Left lung (tissue), 4 donors: ENCODE measurements at regions not wholly inside any gene's neighbourhood (a gene's known extent, or its start where the extent isn't known, plus 50 kb on each side); places are given as distances from the start of the nearest gene placed in this dataset.

ENCODE experiments used
- ATAC-seq: fragments of 200-7000 bp; cut with Tn5 transposase; one replicate; pipeline ENCODE4 v1.9.1; 2020; ENCODE audit warnings: moderate library complexity
- DNase-seq, 4 donors: peaks; one replicate each; pipeline ENCODE4 v3.0.0-alpha.2; 2013 to 2020
- H3K27ac ChIP-seq, 2 donors: fragments of 200-600 bp; sonication (generic) in 1 of 2; one replicate each; pipeline versions ENCODE4 v1.5.0 to v1.8.0; 2020 to 2021
- H3K27me3 ChIP-seq, 2 donors: fragments of 200-600 bp; sonication (generic) in 1 of 2; one replicate each; pipeline versions ENCODE4 v1.5.0 to v1.8.0; 2020 to 2021
- H3K36me3 ChIP-seq, 2 donors: fragments of 200-600 bp; sonication (generic) in 1 of 2; one replicate each; pipeline versions ENCODE4 v1.5.0 to v1.8.0; 2020 to 2021
- H3K4me1 ChIP-seq, 2 donors: fragments of 200-600 bp; one replicate each; pipeline ENCODE4 v1.8.0; 2021
- H3K4me3 ChIP-seq, 2 donors: fragments of 200-600 bp; sonication (generic) in 1 of 2; one replicate each; pipeline versions ENCODE4 v1.5.0 to v1.8.0; 2020 to 2021; ENCODE audit warnings: mild to moderate bottlenecking in 1 of 2
- H3K9me3 ChIP-seq, 2 donors: fragments of 200-600 bp; sonication (generic) in 1 of 2; one replicate each; pipeline versions ENCODE4 v1.5.0 to v1.8.0; 2020 to 2021
- CTCF ChIP-seq, 2 donors: fragments of 200-600 bp; sonication (generic) in 1 of 2; IDR thresholded peaks; one replicate each; pipeline versions ENCODE4 v1.5.0 to v1.8.0; 2021; ENCODE audit warnings: antibody characterized with exemption in 2 of 2
- intact Hi-C, 2 donors: fragments of 100-400 bp; cut with DNase I; formaldehyde crosslinking; loops; one replicate each; pipeline versions ENCODE4 v1.11.2 to v1.14.2; 2022
- donor health status: DM: no; HTN: yes; CAD: no.
- donor health status: DM: no; HTN: no; CAD: no.

- Histone ChIP-seq H3K36me3 (no peaks in the 10 kb centered on the region), H3K27me3 (no peaks in the 10 kb centered on the region), H3K4me1 (peaks cover 0 to 5% of the 10 kb centered on the region in 2 donors), H3K4me3 (no peak overlapping the region), H3K27ac (no peak overlapping the region), H3K9me3 (no peaks in the 10 kb centered on the region)
- TF ChIP-seq CTCF (IDR thresholded peaks at IDR 0.05): no peak
- DNase-seq (no peak), ATAC-seq (no peak)
- intact Hi-C loops: no loop called here
These were observed 247.9 kb upstream of the DUSP10 start for GRCh38 chr1:221989741-221990140.

GRCh38 chr1:221988829-221989228 is 246.9 kb upstream of the DUSP10 start:
- no peak for TF ChIP-seq CTCF (IDR thresholded peaks at IDR 0.05)
- no peak for ATAC-seq
- intact Hi-C loops: no loop called here

GRCh38 chr1:221987860-221988520 is 246.1 kb upstream of the DUSP10 start:
- H3K9me3 ChIP-seq: no peaks in the 10 kb centered on the region
- intact Hi-C loops: no loop called here
- H3K36me3 ChIP-seq: no peaks in the 10 kb centered on the region
- H3K27me3 ChIP-seq: no peaks in the 10 kb centered on the region
- TF ChIP-seq CTCF (IDR thresholded peaks at IDR 0.05): no peak
- H3K4me3 ChIP-seq: no peak overlapping the region
- H3K27ac ChIP-seq: no peak overlapping the region
- ATAC-seq (no peak), DNase-seq (no peak)
- no peaks in the 10 kb centered on the region for H3K4me1 ChIP-seq

More at GRCh38 chr1:221988829-221989228, 246.9 kb upstream of the DUSP10 start:
- H3K27me3 ChIP-seq: no peaks in the 10 kb centered on the region
- no peaks in the 10 kb centered on the region for H3K4me1 ChIP-seq
- no peak overlapping the region for H3K4me3 ChIP-seq
- H3K27ac ChIP-seq: no peak overlapping the region
- no peak for DNase-seq
- H3K36me3 ChIP-seq: no peaks in the 10 kb centered on the region
- H3K9me3 ChIP-seq: no peaks in the 10 kb centered on the region

GRCh38 chr1:221983444-221983843 is 241.6 kb upstream of the DUSP10 start:
- no peak overlapping the region for H3K4me3 ChIP-seq
- intact Hi-C loops: no loop called here
- no peak for TF ChIP-seq CTCF (IDR thresholded peaks at IDR 0.05)

GRCh38 chr1:221981461-221981860 is 239.6 kb upstream of the DUSP10 start:
- Histone ChIP-seq H3K9me3 (no peaks in the 10 kb centered on the region), H3K4me3 (no peak overlapping the region), H3K36me3 (no peaks in the 10 kb centered on the region), H3K27me3 (no peaks in the 10 kb centered on the region), H3K27ac (no peak overlapping the region), H3K4me1 (no peaks in the 10 kb centered on the region)
- intact Hi-C loops: no loop called here
- ATAC-seq (no peak), DNase-seq (no peak)
- TF ChIP-seq CTCF (IDR thresholded peaks at IDR 0.05): no peak

More at GRCh38 chr1:221983444-221983843, 241.6 kb upstream of the DUSP10 start:
- ATAC-seq: no peak
- Histone ChIP-seq H3K27ac (no peak overlapping the region), H3K9me3 (no peaks in the 10 kb centered on the region), H3K4me1 (no peaks in the 10 kb centered on the region), H3K27me3 (no peaks in the 10 kb centered on the region), H3K36me3 (no peaks in the 10 kb centered on the region)
- DNase-seq: no peak
